SH-SY5Y (cell line): ENCODE measurements at regions not wholly inside any gene's neighbourhood (a gene's known extent, or its start where the extent isn't known, plus 50 kb on each side); places are given as distances from the start of the nearest gene placed in this dataset.

Experiments used
- GATA2 ChIP-seq: IDR thresholded peaks from 2 replicates; pipeline ENCODE4 v1.6.1; 2011; ENCODE audit warnings: mild to moderate bottlenecking, low read depth, low read length
- GATA3 ChIP-seq: IDR thresholded peaks from 2 replicates; pipeline ENCODE4 v1.6.1; 2011; ENCODE audit warnings: low read depth, mild to moderate bottlenecking, low read length, moderate library complexity

- TF ChIP-seq GATA2 (no peak), GATA3 (no peak)
These were observed 147.8 kb downstream of the DEFB131A start for GRCh38 chr4:9592010-9592409.
